IPS-20b (cell line): ENCODE measurements at regions not wholly inside any gene's neighbourhood (a gene's known extent, or its start where the extent isn't known, plus 50 kb on each side); places are given as distances from the start of the nearest gene placed in this dataset.
A peak's percentile ranks its signal among the peaks of the same experiment; 100 is the strongest.

Experiments
- H3K27ac ChIP-seq: one replicate; pipeline ENCODE4 v1.5.1; 2013; ENCODE audit warnings: low read length
- H3K27me3 ChIP-seq: 2 replicates; pipeline ENCODE4 v1.6.1; 2013; ENCODE audit warnings: mild to moderate bottlenecking, low read length, inconsistent platforms; ENCODE audit not compliant: insufficient read depth
- H3K36me3 ChIP-seq: 2 replicates; pipeline ENCODE4 v1.6.1; 2013; ENCODE audit warnings: low read depth, mild to moderate bottlenecking, inconsistent platforms, low read length, moderate library complexity; ENCODE audit not compliant: insufficient read depth
- H3K4me1 ChIP-seq: 2 replicates; pipeline ENCODE4 v1.6.1; 2013; ENCODE audit warnings: mild to moderate bottlenecking, control low read depth, inconsistent platforms, low read length, moderate library complexity; ENCODE audit not compliant: insufficient read depth
- H3K4me3 ChIP-seq: 2 replicates; pipeline ENCODE4 v1.5.1; 2013; ENCODE audit warnings: mild to moderate bottlenecking, low read length, inconsistent platforms
- H3K9ac ChIP-seq: 2 replicates; pipeline ENCODE4 v1.6.1; 2013; ENCODE audit warnings: low read depth, mild to moderate bottlenecking, inconsistent platforms, low read length, moderate library complexity
- H3K9me3 ChIP-seq: 2 replicates; pipeline ENCODE4 v1.6.1; 2013; ENCODE audit warnings: mild to moderate bottlenecking, low read depth, low read length, inconsistent platforms; ENCODE audit not compliant: insufficient read depth

DNA sequence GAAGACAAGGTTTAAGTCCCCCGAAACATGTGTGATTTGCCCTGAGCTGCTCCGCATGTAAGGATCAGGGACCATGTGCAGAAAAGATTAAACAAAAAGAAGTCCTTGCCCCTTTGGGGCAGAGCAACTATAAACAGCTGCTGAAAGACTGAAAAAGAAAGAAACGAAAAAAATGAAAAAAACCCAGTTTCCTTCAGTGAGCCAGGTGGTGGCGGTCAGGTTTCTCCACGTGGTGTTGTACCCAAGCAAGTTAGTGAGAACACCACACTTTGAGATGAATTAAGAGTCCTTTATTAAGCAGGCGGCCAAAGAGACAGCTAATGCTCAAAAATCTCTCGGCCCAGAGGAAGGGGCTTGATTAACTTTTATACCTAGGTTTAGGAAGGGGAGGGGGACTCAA lies 404.9 kb upstream of the SYT4 start:
- Histone ChIP-seq H3K4me1 (peaks cover 4% of the 10 kb centered on the region), H3K27me3 (no peaks in the 10 kb centered on the region)

GRCh38 chr18:43686709-43687108 lies 409.4 kb upstream of the SYT4 start:
- Histone ChIP-seq H3K27ac (no peak overlapping the region), H3K4me1 (peaks cover 4% of the 10 kb centered on the region), H3K9ac (no peak overlapping the region), H3K27me3 (no peaks in the 10 kb centered on the region), H3K4me3 (no peak overlapping the region), H3K9me3 (0 out of 2 replicates have a peak, but pooled peaks cover 4% of the 10 kb centered on the region), H3K36me3 (no peaks in the 10 kb centered on the region)

More for the DNA sequence above, 404.9 kb upstream of the SYT4 start:
- Histone ChIP-seq H3K9ac (no peak overlapping the region), H3K27ac (no peak overlapping the region), H3K4me3 (no peak overlapping the region), H3K9me3 (no peaks in the 10 kb centered on the region), H3K36me3 (no peaks in the 10 kb centered on the region)

GRCh38 chr18:43692099-43692690 lies 414.9 kb upstream of the SYT4 start:
- no peaks in the 10 kb centered on the region for H3K36me3 ChIP-seq
- H3K9me3 ChIP-seq, result 0 out of 2 replicates have a peak, but pooled peaks cover 4% of the 10 kb centered on the region
- H3K4me3 ChIP-seq, result no peak overlapping the region
- H3K9ac ChIP-seq, result no peak overlapping the region
- H3K27me3 ChIP-seq, result no peaks in the 10 kb centered on the region
- H3K27ac ChIP-seq, result no peak overlapping the region
- no peaks in the 10 kb centered on the region for H3K4me1 ChIP-seq

- Histone ChIP-seq H3K9ac (no peak overlapping the region), H3K27me3 (no peaks in the 10 kb centered on the region), H3K36me3 (no peaks in the 10 kb centered on the region), H3K9me3 (no peaks in the 10 kb centered on the region), H3K4me1 (peaks cover 5% of the 10 kb centered on the region), H3K4me3 (no peak overlapping the region), H3K27ac (no peak overlapping the region)
These were observed 425.1 kb upstream of the SYT4 start for GRCh38 chr18:43702399-43702798.

DNA sequence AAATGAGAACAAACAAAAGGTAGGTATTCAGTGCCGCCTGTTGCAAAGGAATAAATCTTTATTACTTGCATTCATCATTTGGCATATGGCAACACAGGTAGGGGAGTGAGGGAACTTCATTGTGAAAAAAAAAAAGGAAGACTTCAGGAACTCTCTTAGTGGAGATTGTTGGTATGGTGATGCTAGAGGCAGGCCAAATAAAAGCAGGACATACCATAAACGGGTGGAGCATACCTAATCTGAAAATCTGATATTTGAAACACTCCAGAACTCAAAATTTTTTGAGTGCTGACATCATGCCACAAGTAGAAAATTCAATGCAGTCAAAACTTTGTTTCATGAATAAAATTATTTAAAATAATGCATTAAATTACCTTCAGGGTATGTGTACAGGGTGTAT lies 425.8 kb upstream of the SYT4 start:
- no peaks in the 10 kb centered on the region for H3K27me3 ChIP-seq
- H3K9ac ChIP-seq, result no peak overlapping the region
- no peak overlapping the region for H3K27ac ChIP-seq
- H3K36me3 ChIP-seq, result no peaks in the 10 kb centered on the region
- H3K9me3 ChIP-seq, result no peaks in the 10 kb centered on the region
- H3K4me3 ChIP-seq, result no peak overlapping the region
- peaks cover 8% of the 10 kb centered on the region for H3K4me1 ChIP-seq

DNA sequence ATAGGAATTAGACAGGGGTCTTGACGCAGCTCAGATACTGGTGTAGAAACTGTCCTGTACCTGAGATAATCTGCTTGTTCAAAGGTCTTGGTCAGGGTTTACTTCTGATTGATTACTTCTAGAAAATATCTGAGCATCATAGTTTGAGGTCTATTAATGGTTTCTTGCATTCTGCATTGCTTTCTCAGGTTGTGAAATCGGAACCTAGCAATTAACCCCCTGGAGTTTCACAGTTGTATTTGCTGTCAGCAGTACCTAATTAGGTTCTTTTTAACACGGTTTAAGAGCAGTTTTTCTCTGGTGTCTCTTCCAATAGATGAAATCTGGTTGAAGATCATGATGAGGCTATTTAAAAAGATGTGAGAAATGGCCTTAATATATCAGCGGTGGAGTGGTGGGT lies 428.6 kb upstream of the SYT4 start:
- no peak overlapping the region for H3K27ac ChIP-seq
- H3K4me1 ChIP-seq, result peaks cover 16% of the 10 kb centered on the region
- H3K36me3 ChIP-seq, result no peaks in the 10 kb centered on the region
- no peak overlapping the region for H3K9ac ChIP-seq
- H3K27me3 ChIP-seq, result no peaks in the 10 kb centered on the region
- H3K9me3 ChIP-seq, result no peaks in the 10 kb centered on the region
- H3K4me3 ChIP-seq, result no peak overlapping the region

- Histone ChIP-seq H3K27me3 (no peaks in the 10 kb centered on the region), H3K9me3 (no peaks in the 10 kb centered on the region), H3K4me3 (peak overlapping the region; percentile 44; the same call in 1 of the 2 replicates), H3K27ac (no peak overlapping the region), H3K36me3 (no peaks in the 10 kb centered on the region), H3K4me1 (peaks cover 16% of the 10 kb centered on the region), H3K9ac (no peak overlapping the region)
These were observed 432.8 kb upstream of the SYT4 start for GRCh38 chr18:43710135-43710534.

DNA sequence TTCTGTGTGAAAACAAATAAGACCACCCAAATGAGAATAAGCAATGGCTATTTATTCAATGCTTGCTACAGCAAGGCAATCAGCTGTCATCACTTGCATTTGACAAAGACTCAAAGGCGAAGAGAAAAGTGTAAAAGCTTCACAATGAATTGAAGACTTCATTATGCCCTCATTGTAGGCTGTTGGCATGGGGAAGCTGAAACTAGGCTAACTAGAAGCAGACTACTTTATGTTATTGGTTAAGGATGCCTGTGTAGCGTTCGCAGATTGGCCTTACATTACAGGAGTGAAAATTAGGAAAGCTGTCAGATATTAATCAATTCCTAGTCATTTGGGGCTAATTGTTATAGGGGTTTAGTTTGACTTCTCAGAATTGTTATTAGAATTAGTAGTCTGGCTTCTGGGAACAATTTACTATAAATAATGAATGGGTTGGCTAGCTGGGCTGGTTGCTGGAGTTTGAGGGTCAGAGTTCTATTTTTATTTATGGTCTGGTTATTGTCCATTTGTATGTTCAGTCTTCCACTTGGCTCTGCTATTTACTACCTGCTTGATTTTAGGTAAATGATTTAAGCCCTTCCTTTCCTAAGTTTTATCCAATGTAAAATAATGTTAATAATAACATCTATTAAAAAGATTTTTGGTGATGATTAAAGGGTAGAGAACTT lies 437.2 kb upstream of the SYT4 start:
- Histone ChIP-seq H3K36me3 (no peaks in the 10 kb centered on the region), H3K9ac (no peak overlapping the region), H3K4me1 (peaks cover 8% of the 10 kb centered on the region; the same call in 1 of the 2 replicates), H3K4me3 (no peak overlapping the region), H3K27me3 (no peaks in the 10 kb centered on the region), H3K27ac (no peak overlapping the region), H3K9me3 (no peaks in the 10 kb centered on the region)

DNA sequence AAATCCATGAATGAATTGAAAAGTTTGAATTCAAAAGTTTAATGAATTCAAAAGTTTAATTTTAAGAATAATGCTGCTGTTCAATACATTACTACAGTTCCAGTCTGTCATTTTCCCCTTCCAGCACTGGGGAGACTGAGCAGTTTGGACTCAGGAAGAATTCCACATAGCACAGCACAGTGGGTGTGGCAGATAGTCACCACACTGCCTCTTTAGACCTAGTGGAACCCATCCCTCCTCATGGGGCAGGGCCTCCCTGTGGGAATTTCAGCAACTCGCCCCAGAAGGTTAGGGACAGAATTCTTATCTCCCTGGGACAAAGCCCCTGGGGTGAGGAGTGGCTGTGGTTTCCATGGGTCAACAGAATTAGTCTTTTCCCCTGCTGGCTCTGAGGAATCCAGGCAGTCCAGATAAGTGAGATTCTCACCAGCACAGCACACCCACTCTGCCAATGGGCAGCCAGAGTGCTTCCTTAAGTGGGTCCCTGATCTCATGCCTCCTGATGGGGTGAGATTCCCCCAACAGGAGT lies 442.0 kb upstream of the SYT4 start:
- Histone ChIP-seq H3K4me3 (no peak overlapping the region), H3K4me1 (no peaks in the 10 kb centered on the region), H3K27me3 (no peaks in the 10 kb centered on the region), H3K9me3 (no peaks in the 10 kb centered on the region), H3K27ac (no peak overlapping the region), H3K9ac (no peak overlapping the region), H3K36me3 (no peaks in the 10 kb centered on the region)

GRCh38 chr18:43720041-43720440 lies 442.8 kb upstream of the SYT4 start:
- no peak overlapping the region for H3K9ac ChIP-seq
- H3K9me3 ChIP-seq, result no peaks in the 10 kb centered on the region
- H3K27me3 ChIP-seq, result no peaks in the 10 kb centered on the region
- H3K4me3 ChIP-seq, result no peak overlapping the region
- H3K36me3 ChIP-seq, result no peaks in the 10 kb centered on the region
- no peak overlapping the region for H3K27ac ChIP-seq
- no peaks in the 10 kb centered on the region for H3K4me1 ChIP-seq

- no peaks in the 10 kb centered on the region for H3K36me3 ChIP-seq
- H3K27ac ChIP-seq, result no peak overlapping the region
- H3K4me1 ChIP-seq, result peaks cover 7% of the 10 kb centered on the region; the same call in 1 of the 2 replicates
- no peak overlapping the region for H3K4me3 ChIP-seq
- H3K9me3 ChIP-seq, result no peaks in the 10 kb centered on the region; the same call in 1 of the 2 replicates
- H3K9ac ChIP-seq, result no peak overlapping the region
- no peaks in the 10 kb centered on the region for H3K27me3 ChIP-seq
These were observed 458.3 kb upstream of the SYT4 start for GRCh38 chr18:43735570-43735969.
